ENCODE measurements at regions not wholly inside any gene's neighbourhood (a gene's known extent, or its start where the extent isn't known, plus 50 kb on each side); places are given as distances from the start of the nearest gene placed in this dataset.
"Not testable (repeated sequence)": the region's sequence is repeated elsewhere in the genome, so short reads cannot be mapped to it uniquely, and the experiment has no call there.

DNA sequence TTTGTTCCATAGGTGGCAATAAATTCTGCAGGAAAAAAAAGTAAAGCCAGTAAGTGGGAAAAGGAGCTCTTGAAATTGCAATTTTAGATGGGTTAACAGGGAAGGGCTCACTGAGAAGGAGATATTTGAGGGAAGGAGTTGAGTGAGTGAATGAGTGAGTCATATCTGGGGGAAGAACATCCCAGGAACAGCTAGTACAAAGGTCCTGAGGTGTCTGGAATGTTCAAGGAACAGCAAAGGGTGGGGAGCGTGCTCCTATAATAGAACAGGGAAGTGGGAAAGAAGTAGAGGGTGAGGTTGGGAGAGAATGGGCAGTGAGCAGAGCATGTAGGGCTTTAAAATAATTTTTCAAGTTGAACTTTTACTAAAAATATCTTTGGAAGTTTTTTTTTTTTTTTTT is 68.0 kb upstream of the PSME4 start:
- in situ Hi-C loops (cut with HindIII; ENCODE audit: low pct_unique_long_range_greater_than_20kb, low sequenced_read_pairs) (no loop called here), intact Hi-C loops (cut with micrococcal nuclease; ENCODE audit: unreplicated experiment) (no loop called here)
- no peak for ATAC-seq
- POLR2A ChIA-PET, result interaction anchor here (0.6 kb wide), 1 partner anchor 52 kb away, joined by 7 read pairs; no protein-coding TSS in a partner anchor
- no peaks in the 10 kb centered on the region for H3K9me3 ChIP-seq (ENCODE audit: control insufficient read depth, insufficient read depth, low read depth, low read length)
- BruUV-seq (replicated peaks), result no TSS peak
- H3K4me1 ChIP-seq (ENCODE audit: control insufficient read depth, insufficient read depth, low read length), result peaks cover 7% of the 10 kb centered on the region
- CTCF ChIA-PET, result interaction anchor here (0.6 to 0.7 kb wide), 2 partner anchors 44 to 114 kb away, joined by 4 to 7 read pairs; no protein-coding TSS in a partner anchor
- no peaks in the 10 kb centered on the region for H3K36me3 ChIP-seq (ENCODE audit: control insufficient read depth, insufficient read depth, low read length)
- no peak overlapping the region for H3K27ac ChIP-seq (ENCODE audit: low read length)
- H3K27me3 ChIP-seq (ENCODE audit: control insufficient read depth, insufficient read depth, low read length), result no peaks in the 10 kb centered on the region
- DNase-seq (ENCODE audit: low read depth, low spot score), result no peak
- H3K4me3 ChIP-seq (ENCODE audit: low read depth in 2 of 2, low read length in 2 of 2), result no peak overlapping the region
- no peak for TF ChIP-seq POLR2AphosphoS5 (IDR thresholded peaks at IDR 0.05; ENCODE audit: low read depth, low read length)
- TF ChIP-seq, protein P1, sequence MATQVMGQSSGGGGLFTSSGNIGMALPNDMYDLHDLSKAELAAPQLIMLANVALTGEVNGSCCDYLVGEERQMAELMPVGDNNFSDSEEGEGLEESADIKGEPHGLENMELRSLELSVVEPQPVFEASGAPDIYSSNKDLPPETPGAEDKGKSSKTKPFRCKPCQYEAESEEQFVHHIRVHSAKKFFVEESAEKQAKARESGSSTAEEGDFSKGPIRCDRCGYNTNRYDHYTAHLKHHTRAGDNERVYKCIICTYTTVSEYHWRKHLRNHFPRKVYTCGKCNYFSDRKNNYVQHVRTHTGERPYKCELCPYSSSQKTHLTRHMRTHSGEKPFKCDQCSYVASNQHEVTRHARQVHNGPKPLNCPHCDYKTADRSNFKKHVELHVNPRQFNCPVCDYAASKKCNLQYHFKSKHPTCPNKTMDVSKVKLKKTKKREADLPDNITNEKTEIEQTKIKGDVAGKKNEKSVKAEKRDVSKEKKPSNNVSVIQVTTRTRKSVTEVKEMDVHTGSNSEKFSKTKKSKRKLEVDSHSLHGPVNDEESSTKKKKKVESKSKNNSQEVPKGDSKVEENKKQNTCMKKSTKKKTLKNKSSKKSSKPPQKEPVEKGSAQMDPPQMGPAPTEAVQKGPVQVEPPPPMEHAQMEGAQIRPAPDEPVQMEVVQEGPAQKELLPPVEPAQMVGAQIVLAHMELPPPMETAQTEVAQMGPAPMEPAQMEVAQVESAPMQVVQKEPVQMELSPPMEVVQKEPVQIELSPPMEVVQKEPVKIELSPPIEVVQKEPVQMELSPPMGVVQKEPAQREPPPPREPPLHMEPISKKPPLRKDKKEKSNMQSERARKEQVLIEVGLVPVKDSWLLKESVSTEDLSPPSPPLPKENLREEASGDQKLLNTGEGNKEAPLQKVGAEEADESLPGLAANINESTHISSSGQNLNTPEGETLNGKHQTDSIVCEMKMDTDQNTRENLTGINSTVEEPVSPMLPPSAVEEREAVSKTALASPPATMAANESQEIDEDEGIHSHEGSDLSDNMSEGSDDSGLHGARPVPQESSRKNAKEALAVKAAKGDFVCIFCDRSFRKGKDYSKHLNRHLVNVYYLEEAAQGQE (IDR thresholded peaks at IDR 0.05; ENCODE audit: insufficient read depth in 1 of 2, low read depth in 2 of 2, low read length in 1 of 2), result no peak
- TF ChIP-seq, protein P2, sequence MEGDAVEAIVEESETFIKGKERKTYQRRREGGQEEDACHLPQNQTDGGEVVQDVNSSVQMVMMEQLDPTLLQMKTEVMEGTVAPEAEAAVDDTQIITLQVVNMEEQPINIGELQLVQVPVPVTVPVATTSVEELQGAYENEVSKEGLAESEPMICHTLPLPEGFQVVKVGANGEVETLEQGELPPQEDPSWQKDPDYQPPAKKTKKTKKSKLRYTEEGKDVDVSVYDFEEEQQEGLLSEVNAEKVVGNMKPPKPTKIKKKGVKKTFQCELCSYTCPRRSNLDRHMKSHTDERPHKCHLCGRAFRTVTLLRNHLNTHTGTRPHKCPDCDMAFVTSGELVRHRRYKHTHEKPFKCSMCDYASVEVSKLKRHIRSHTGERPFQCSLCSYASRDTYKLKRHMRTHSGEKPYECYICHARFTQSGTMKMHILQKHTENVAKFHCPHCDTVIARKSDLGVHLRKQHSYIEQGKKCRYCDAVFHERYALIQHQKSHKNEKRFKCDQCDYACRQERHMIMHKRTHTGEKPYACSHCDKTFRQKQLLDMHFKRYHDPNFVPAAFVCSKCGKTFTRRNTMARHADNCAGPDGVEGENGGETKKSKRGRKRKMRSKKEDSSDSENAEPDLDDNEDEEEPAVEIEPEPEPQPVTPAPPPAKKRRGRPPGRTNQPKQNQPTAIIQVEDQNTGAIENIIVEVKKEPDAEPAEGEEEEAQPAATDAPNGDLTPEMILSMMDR (IDR thresholded peaks at IDR 0.05), result no peak
- no peak for TF ChIP-seq TCF7L2 (IDR thresholded peaks at IDR 0.05; ENCODE audit: low read depth, low read length)
- TF ChIP-seq SIN3A (IDR thresholded peaks at IDR 0.05; ENCODE audit: borderline replicate concordance, insufficient read depth, low read depth, low read length), result no peak

DNA sequence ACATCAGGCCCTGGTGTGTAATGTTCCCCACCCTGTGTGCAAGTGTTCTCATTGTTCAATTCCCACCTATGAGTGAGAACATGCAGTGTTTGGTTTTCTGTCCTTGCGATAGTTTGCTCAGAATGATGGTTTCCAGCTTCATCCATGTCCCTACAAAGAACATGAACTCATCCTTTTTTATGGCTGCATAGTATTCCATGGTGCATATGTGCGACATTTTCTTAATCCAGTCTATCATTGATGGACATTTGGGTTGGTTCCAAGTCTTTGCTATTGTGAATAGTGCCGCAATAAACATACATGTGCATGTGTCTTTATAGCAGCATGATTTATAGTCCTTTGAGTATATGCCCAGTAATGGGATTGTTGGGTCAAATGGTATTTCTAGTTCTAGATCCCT is 60.5 kb upstream of the PSME4 start:
- H3K27me3 ChIP-seq (ENCODE audit: control insufficient read depth, insufficient read depth, low read length); H3K27ac ChIP-seq (ENCODE audit: low read length); H3K36me3 ChIP-seq (ENCODE audit: control insufficient read depth, insufficient read depth, low read length); H3K9me3 ChIP-seq (ENCODE audit: control insufficient read depth, insufficient read depth, low read depth, low read length); H3K4me3 ChIP-seq (ENCODE audit: low read depth in 2 of 2, low read length in 2 of 2); intact Hi-C loops (cut with micrococcal nuclease; ENCODE audit: unreplicated experiment); ATAC-seq; DNase-seq (ENCODE audit: low read depth, low spot score); H3K4me1 ChIP-seq (ENCODE audit: control insufficient read depth, insufficient read depth, low read length); BruUV-seq (replicated peaks); in situ Hi-C loops (cut with HindIII; ENCODE audit: low pct_unique_long_range_greater_than_20kb, low sequenced_read_pairs); CTCF ChIA-PET; POLR2A ChIA-PET: not testable (repeated sequence)

DNA sequence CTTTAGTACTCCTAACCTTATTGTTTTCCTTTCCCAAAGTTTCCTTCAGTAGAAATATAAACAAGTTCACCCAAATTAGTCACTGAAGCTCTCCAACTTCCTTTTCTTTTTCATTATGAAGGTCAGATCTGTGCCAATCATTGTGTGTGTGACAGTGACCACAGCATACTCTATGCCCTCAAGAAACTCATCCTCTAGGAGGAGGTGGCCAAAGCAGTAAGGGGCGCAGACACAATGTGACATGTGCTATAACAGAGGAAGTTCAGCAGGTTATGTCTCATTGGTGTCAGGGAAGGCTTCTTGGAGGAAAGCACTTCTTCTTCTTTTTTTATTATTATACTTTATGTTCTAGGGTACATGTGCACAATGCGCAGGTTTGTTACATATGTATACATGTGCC is 60.0 kb upstream of the PSME4 start:
- intact Hi-C loops (cut with micrococcal nuclease; ENCODE audit: unreplicated experiment), result no loop called here
- no peaks in the 10 kb centered on the region for H3K27me3 ChIP-seq (ENCODE audit: control insufficient read depth, insufficient read depth, low read length)
- no peaks in the 10 kb centered on the region for H3K36me3 ChIP-seq (ENCODE audit: control insufficient read depth, insufficient read depth, low read length)
- H3K4me3 ChIP-seq (ENCODE audit: low read depth in 2 of 2, low read length in 2 of 2), result no peak overlapping the region
- TF ChIP-seq, protein P1 (IDR thresholded peaks at IDR 0.05; ENCODE audit: insufficient read depth in 1 of 2, low read depth in 2 of 2, low read length in 1 of 2), result no peak
- ATAC-seq, result no peak
- no peak for DNase-seq (ENCODE audit: low read depth, low spot score)
- ChIA-PET POLR2A (no interaction called here), CTCF (no interaction called here)
- BruUV-seq (replicated peaks), result no TSS peak
- no peaks in the 10 kb centered on the region for H3K9me3 ChIP-seq (ENCODE audit: control insufficient read depth, insufficient read depth, low read depth, low read length)
- H3K4me1 ChIP-seq (ENCODE audit: control insufficient read depth, insufficient read depth, low read length), result no peaks in the 10 kb centered on the region
- no peak overlapping the region for H3K27ac ChIP-seq (ENCODE audit: low read length)
- in situ Hi-C loops (cut with HindIII; ENCODE audit: low pct_unique_long_range_greater_than_20kb, low sequenced_read_pairs), result no loop called here

Measured in Panc1 (cell line).